GM20000 (cell line): ENCODE measurements at regions not wholly inside any gene's neighbourhood (a gene's known extent, or its start where the extent isn't known, plus 50 kb on each side); places are given as distances from the start of the nearest gene placed in this dataset.

Experiments
- DNase-seq: peaks from one replicate; pipeline ENCODE4 v3.0.0; 2012; ENCODE audit warnings: low spot score
- TF ChIP-seq, protein P1 (sequence below): IDR thresholded peaks from 2 replicates; pipeline ENCODE4 v1.5.1; 2012; ENCODE audit warnings: mild to moderate bottlenecking, control low read depth; ENCODE audit errors: extremely low read depth, missing control alignments

GRCh38 chr5:8807636-8808035 is 738.2 kb downstream of the SEMA5A start:
- TF ChIP-seq, protein P1, sequence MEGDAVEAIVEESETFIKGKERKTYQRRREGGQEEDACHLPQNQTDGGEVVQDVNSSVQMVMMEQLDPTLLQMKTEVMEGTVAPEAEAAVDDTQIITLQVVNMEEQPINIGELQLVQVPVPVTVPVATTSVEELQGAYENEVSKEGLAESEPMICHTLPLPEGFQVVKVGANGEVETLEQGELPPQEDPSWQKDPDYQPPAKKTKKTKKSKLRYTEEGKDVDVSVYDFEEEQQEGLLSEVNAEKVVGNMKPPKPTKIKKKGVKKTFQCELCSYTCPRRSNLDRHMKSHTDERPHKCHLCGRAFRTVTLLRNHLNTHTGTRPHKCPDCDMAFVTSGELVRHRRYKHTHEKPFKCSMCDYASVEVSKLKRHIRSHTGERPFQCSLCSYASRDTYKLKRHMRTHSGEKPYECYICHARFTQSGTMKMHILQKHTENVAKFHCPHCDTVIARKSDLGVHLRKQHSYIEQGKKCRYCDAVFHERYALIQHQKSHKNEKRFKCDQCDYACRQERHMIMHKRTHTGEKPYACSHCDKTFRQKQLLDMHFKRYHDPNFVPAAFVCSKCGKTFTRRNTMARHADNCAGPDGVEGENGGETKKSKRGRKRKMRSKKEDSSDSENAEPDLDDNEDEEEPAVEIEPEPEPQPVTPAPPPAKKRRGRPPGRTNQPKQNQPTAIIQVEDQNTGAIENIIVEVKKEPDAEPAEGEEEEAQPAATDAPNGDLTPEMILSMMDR = no peak
- DNase-seq = no peak

DNA sequence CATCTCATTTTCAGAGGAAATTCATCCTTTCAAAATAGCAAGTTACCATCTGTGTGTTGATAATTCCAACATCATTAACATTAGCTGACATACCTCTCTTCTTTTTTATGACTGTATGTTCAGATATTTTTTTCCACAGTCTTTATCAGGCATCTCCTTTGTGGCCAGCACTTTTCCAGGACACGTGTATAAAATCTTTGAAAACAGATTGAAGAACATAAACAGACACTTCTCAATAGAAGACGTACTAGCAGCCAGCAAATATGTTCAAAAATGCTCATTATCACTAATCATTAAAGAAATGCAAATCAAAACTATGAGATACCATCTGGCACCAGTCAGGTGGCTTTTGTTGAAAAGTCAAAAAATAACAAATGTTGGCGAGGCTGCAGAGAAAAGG is 734.3 kb downstream of the SEMA5A start:
- DNase-seq = no peak
- TF ChIP-seq, protein P1 = no peak

DNA sequence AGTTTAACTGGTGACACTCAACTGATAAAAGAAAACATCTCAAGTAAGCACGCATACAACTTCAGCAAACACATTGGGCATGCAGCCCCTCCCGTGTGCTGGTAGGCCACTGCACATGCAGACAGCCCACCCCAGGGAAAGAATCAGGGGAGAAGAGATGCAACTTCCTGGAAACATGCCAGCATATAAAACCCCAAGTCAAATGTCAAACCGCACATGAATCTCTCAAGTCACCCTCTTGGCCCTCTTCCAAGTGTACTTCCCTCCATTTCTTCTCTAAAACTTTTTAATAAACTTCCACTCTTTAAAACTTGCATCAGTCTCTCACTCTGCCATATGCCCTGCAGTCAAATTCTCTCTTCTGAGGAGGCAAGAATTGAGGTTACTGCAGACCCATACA is 732.7 kb downstream of the SEMA5A start:
- no peak for DNase-seq
- TF ChIP-seq, protein P1 = no peak

- no peak for DNase-seq
- TF ChIP-seq, protein P1 = no peak
These were observed 731.8 kb downstream of the SEMA5A start for GRCh38 chr5:8814105-8814504.

GRCh38 chr5:8824371-8824770 is 721.5 kb downstream of the SEMA5A start:
- DNase-seq = no peak
- TF ChIP-seq, protein P1 = no peak

GRCh38 chr5:8825139-8825757 is 720.6 kb downstream of the SEMA5A start:
- no peak for DNase-seq

GRCh38 chr5:8826508-8826907 is 719.4 kb downstream of the SEMA5A start:
- TF ChIP-seq, protein P1 = no peak

More at GRCh38 chr5:8825139-8825757, 720.6 kb downstream of the SEMA5A start:
- TF ChIP-seq, protein P1 = no peak

More at GRCh38 chr5:8826508-8826907, 719.4 kb downstream of the SEMA5A start:
- DNase-seq = no peak
